Activated CD8-positive, alpha-beta memory T cell treated with anti-CD3 and anti-CD28 coated beads for 36 hours (primary cell): ENCODE measurements at regions not wholly inside any gene's neighbourhood (a gene's known extent, or its start where the extent isn't known, plus 50 kb on each side); places are given as distances from the start of the nearest gene placed in this dataset.

ENCODE experiments used
- CTCF ChIA-PET: fragments of 350-600 bp; sonication (Branson Sonifier 250); formaldehyde crosslinking; loops from one replicate; lab custom pipeline; 2021; ENCODE audit warnings: antibody characterized with exemption; lab: Charles Lee
- POLR2A ChIA-PET: fragments of 350-600 bp; sonication (Branson Sonifier 250); formaldehyde crosslinking; loops from one replicate; lab custom pipeline; 2021; ENCODE audit warnings: antibody characterized with exemption; lab: Charles Lee

- ChIA-PET POLR2A (no interaction called here), CTCF (no interaction called here)
Measured at GRCh38 chr4:185958094-185958747, 110.7 kb upstream of the TLR3 start.

GRCh38 chr4:185965426-185966384 lies 103.3 kb upstream of the TLR3 start:
- POLR2A ChIA-PET: no interaction called here
- CTCF ChIA-PET: no interaction called here

- ChIA-PET CTCF (no interaction called here), POLR2A (no interaction called here)
Measured at GRCh38 chr4:185966549-185966948, 102.4 kb upstream of the TLR3 start.

GRCh38 chr4:185966997-185967775 lies 101.8 kb upstream of the TLR3 start:
- POLR2A ChIA-PET: no interaction called here
- CTCF ChIA-PET: no interaction called here

GRCh38 chr4:185969657-185970056 lies 99.3 kb upstream of the TLR3 start:
- POLR2A ChIA-PET: no interaction called here

GRCh38 chr4:185987961-185988627 lies 80.9 kb upstream of the TLR3 start:
- POLR2A ChIA-PET: no interaction called here
- CTCF ChIA-PET: no interaction called here

More at GRCh38 chr4:185969657-185970056, 99.3 kb upstream of the TLR3 start:
- CTCF ChIA-PET: no interaction called here

- POLR2A ChIA-PET: no interaction called here
- CTCF ChIA-PET: no interaction called here
Measured at GRCh38 chr4:185991770-185992169, 77.2 kb upstream of the TLR3 start.

GRCh38 chr4:185992585-185992984 lies 76.4 kb upstream of the TLR3 start:
- CTCF ChIA-PET: no interaction called here
- POLR2A ChIA-PET: no interaction called here

GRCh38 chr4:185993328-185993973 lies 75.5 kb upstream of the TLR3 start:
- ChIA-PET CTCF (no interaction called here), POLR2A (no interaction called here)

GRCh38 chr4:185994750-185995149 lies 74.2 kb upstream of the TLR3 start:
- POLR2A ChIA-PET: no interaction called here
- CTCF ChIA-PET: no interaction called here

GRCh38 chr4:185995665-185996064 lies 73.3 kb upstream of the TLR3 start:
- CTCF ChIA-PET: no interaction called here
- POLR2A ChIA-PET: no interaction called here

GRCh38 chr4:185997296-185997695 lies 71.7 kb upstream of the TLR3 start:
- POLR2A ChIA-PET: no interaction called here
- CTCF ChIA-PET: no interaction called here

- POLR2A ChIA-PET: no interaction called here
Measured at GRCh38 chr4:185998791-185999190, 70.2 kb upstream of the TLR3 start.

GRCh38 chr4:185999207-185999606 lies 69.7 kb upstream of the TLR3 start:
- ChIA-PET POLR2A (no interaction called here), CTCF (no interaction called here)

More at GRCh38 chr4:185998791-185999190, 70.2 kb upstream of the TLR3 start:
- CTCF ChIA-PET: no interaction called here

GRCh38 chr4:186002853-186003252 lies 66.1 kb upstream of the TLR3 start:
- ChIA-PET CTCF (no interaction called here), POLR2A (no interaction called here)

GRCh38 chr4:186003746-186004145 lies 65.2 kb upstream of the TLR3 start:
- CTCF ChIA-PET: no interaction called here
- POLR2A ChIA-PET: no interaction called here

GRCh38 chr4:186008057-186008456 lies 60.9 kb upstream of the TLR3 start:
- ChIA-PET CTCF (no interaction called here), POLR2A (no interaction called here)

- ChIA-PET CTCF (no interaction called here), POLR2A (no interaction called here)
Measured at GRCh38 chr4:186009976-186010375, 59.0 kb upstream of the TLR3 start.

GRCh38 chr4:186010821-186011220 lies 58.1 kb upstream of the TLR3 start:
- CTCF ChIA-PET: no interaction called here
- POLR2A ChIA-PET: no interaction called here
